ENCODE measurements at regions not wholly inside any gene's neighbourhood (a gene's known extent, or its start where the extent isn't known, plus 50 kb on each side); places are given as distances from the start of the nearest gene placed in this dataset.

DNA sequence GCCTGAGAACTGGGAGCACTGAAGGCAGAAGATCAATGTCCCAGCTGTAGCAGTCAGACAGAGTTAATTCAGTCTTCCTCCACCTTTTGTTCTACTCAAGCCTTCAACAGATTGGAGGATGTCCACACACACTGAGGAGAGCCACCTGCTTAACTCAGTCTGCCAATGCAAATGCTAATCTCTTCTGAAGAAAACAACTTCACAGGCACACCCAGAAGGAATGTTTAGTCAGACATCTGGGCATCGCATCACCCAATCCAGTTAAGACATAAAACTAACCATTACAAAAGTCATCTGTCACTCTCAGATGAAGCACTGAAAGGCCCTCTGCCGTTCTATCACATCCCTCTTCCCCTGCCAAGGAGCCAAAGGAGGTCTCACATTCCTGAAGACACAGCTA is 173.7 kb downstream of the CENPC start:
- Histone ChIP-seq H3K27ac (ENCODE audit: low read length) (no peak overlapping the region), H3K9me3 (no peaks in the 10 kb centered on the region), H3K4me3 (ENCODE audit: control insufficient read depth in 1 of 2, extremely low read depth in 1 of 2, low read length in 1 of 2) (no peak overlapping the region), H3K36me3 (ENCODE audit: control insufficient read depth in 2 of 2, extremely low read depth in 1 of 2, insufficient read depth in 1 of 2, low read length in 1 of 2) (no peaks in the 10 kb centered on the region), H3K4me1 (ENCODE audit: control insufficient read depth in 1 of 2, extremely low read depth in 1 of 2, insufficient read depth in 2 of 2, low read length in 2 of 2) (no peaks in the 10 kb centered on the region), H3K27me3 (replicated peaks in 1 of 2; ENCODE audit: control insufficient read depth in 2 of 2, extremely low read depth in 1 of 2, insufficient read depth in 2 of 2, low read length in 1 of 2) (no peaks in the 10 kb centered on the region)
- Mint-ChIP-seq H3K4me1 (no peaks in the 10 kb centered on the region), H3K36me3 (no peaks in the 10 kb centered on the region), H3K9me3 (no peaks in the 10 kb centered on the region), H3K27ac (no peak overlapping the region), H3K27me3 (peaks cover 3 to 17% of the 10 kb centered on the region in 2 donors), H3K4me3 (no peak overlapping the region)
- ATAC-seq (replicated peaks in 1 of 4) (no peak), DNase-seq (no peak)
- CTCF ChIA-PET, result no interaction called here
- POLR2A ChIA-PET, result no interaction called here
- WGBS (ENCODE audit: insufficient coverage), result 69% methylated on average over 2 of the region's 2 CpGs

DNA sequence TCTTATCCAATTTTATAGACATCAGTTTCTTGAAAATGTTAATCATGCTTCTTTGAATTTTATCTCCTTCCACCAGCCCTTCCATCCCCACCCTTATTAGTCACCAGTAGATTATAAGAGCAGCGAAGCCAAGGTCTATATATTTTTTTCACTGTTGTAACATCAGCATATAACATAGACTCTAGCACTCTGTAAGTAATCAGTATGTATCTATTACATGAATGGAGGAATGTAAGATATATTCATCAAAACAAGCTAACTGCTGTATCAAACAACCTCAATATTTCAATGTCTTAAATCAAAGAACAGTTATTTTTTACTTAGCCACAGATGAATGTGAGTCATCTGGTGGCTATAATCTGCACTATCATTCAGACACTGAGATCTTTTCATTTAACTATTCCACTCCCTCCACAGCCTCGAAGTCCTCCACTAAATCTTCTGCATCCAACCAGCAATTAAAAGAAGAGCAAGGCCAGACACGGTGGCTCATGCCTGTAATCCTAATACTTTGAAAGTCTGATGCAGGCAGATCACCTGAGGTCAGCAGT is 178.9 kb downstream of the CENPC start:
- no peaks in the 10 kb centered on the region for H3K27me3 ChIP-seq (replicated peaks in 1 of 2; ENCODE audit: control insufficient read depth in 2 of 2, extremely low read depth in 1 of 2, insufficient read depth in 2 of 2, low read length in 1 of 2)
- Mint-ChIP-seq H3K27me3 (peaks cover 4 to 24% of the 10 kb centered on the region in 2 donors), H3K4me3 (no peak overlapping the region), H3K36me3 (no peaks in the 10 kb centered on the region), H3K27ac (no peak overlapping the region), H3K4me1 (no peaks in the 10 kb centered on the region), H3K9me3 (peaks cover 2 to 8% (median 6%) of the 10 kb centered on the region in 3 donors)
- no peak overlapping the region for H3K27ac ChIP-seq (ENCODE audit: low read length)
- ChIA-PET CTCF (no interaction called here), POLR2A (no interaction called here)
- H3K9me3 ChIP-seq, result no peaks in the 10 kb centered on the region
- no peak overlapping the region for H3K4me3 ChIP-seq (ENCODE audit: control insufficient read depth in 1 of 2, extremely low read depth in 1 of 2, low read length in 1 of 2)
- ATAC-seq (replicated peaks in 1 of 4), result no peak
- no peak for DNase-seq
- no peaks in the 10 kb centered on the region for H3K36me3 ChIP-seq (ENCODE audit: control insufficient read depth in 2 of 2, extremely low read depth in 1 of 2, insufficient read depth in 1 of 2, low read length in 1 of 2)
- H3K4me1 ChIP-seq (ENCODE audit: control insufficient read depth in 1 of 2, extremely low read depth in 1 of 2, insufficient read depth in 2 of 2, low read length in 2 of 2), result no peaks in the 10 kb centered on the region
- WGBS (ENCODE audit: insufficient coverage), result 63% methylated on average over 1 of the region's 3 CpGs

DNA sequence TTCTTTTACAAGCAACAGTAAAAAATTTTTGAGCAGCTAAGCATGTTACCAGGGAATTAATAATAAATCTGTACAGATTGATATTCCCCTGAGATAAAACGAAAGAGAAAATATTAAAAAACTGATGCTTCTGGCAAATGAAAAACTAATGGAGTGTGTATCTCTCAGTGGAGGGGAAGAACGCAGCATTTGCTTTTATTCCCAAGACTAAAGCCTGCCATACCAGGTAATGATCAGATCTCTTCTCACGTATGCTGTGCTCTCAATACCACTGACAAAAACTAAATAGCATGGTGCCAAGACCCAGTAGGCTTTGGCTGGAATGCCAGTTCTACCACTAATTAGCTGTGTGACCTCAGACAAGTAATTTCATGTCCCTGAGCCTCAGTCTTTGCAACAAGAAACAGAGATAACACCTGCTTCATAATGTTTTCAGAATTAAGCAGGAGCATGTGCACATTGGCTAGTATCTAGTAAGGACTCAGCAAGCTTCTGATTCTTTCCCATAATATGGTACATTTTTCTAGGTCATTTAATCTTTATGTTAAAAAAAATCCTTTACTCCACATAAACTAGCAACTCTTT is 179.6 kb downstream of the CENPC start:
- peaks cover 4 to 10% (median 9%) of the 10 kb centered on the region in 3 donors for H3K9me3 Mint-ChIP-seq

DNA sequence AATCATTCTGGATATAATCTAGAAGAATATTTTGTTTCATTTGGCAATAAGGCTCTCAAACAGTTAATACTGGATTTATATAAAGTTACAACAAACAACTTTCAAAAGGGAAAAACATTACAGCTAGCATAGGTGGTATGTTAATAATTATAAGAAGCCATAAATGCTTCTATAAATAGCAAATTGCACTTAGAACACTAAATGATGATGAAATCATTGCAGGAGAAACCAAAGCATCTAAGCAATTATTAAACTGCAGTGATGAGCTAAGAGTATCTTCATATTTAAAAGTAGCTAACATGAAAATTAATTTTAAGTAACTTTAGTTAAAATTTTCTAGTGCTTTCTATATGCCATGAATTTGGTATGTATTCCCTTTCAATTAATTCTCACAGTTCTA is 189.5 kb downstream of the CENPC start:
- Mint-ChIP-seq H3K27ac (no peak overlapping the region), H3K27me3 (peaks cover 3 to 9% of the 10 kb centered on the region in 2 donors), H3K36me3 (no peaks in the 10 kb centered on the region), H3K4me3 (no peak overlapping the region), H3K9me3 (peaks cover 0 to 5% (median 1%) of the 10 kb centered on the region in 3 donors), H3K4me1 (no peaks in the 10 kb centered on the region)
- no peaks in the 10 kb centered on the region for H3K9me3 ChIP-seq
- H3K27ac ChIP-seq (ENCODE audit: low read length), result no peak overlapping the region
- H3K4me3 ChIP-seq (ENCODE audit: control insufficient read depth in 1 of 2, extremely low read depth in 1 of 2, low read length in 1 of 2), result no peak overlapping the region
- no peaks in the 10 kb centered on the region for H3K36me3 ChIP-seq (ENCODE audit: control insufficient read depth in 2 of 2, extremely low read depth in 1 of 2, insufficient read depth in 1 of 2, low read length in 1 of 2)
- no peak for DNase-seq
- peaks cover 0 to 3% of the 10 kb centered on the region in 2 experiments for H3K27me3 ChIP-seq (replicated peaks in 1 of 2; ENCODE audit: control insufficient read depth in 2 of 2, extremely low read depth in 1 of 2, insufficient read depth in 2 of 2, low read length in 1 of 2)
- no peaks in the 10 kb centered on the region for H3K4me1 ChIP-seq (ENCODE audit: control insufficient read depth in 1 of 2, extremely low read depth in 1 of 2, insufficient read depth in 2 of 2, low read length in 2 of 2)
- ChIA-PET CTCF (no interaction called here), POLR2A (no interaction called here)
- ATAC-seq (replicated peaks in 1 of 4), result no peak

More for the DNA sequence above, 179.6 kb downstream of the CENPC start:
- ChIA-PET POLR2A (no interaction called here), CTCF (no interaction called here)
- no peak overlapping the region for H3K27ac ChIP-seq (ENCODE audit: low read length)
- WGBS (ENCODE audit: insufficient coverage), result 84% methylated on average over 3 of the region's 3 CpGs
- no peak overlapping the region for H3K4me3 ChIP-seq (ENCODE audit: control insufficient read depth in 1 of 2, extremely low read depth in 1 of 2, low read length in 1 of 2)
- H3K36me3 Mint-ChIP-seq, result no peaks in the 10 kb centered on the region
- H3K36me3 ChIP-seq (ENCODE audit: control insufficient read depth in 2 of 2, extremely low read depth in 1 of 2, insufficient read depth in 1 of 2, low read length in 1 of 2), result no peaks in the 10 kb centered on the region
- no peaks in the 10 kb centered on the region for H3K4me1 Mint-ChIP-seq
- no peaks in the 10 kb centered on the region for H3K4me1 ChIP-seq (ENCODE audit: control insufficient read depth in 1 of 2, extremely low read depth in 1 of 2, insufficient read depth in 2 of 2, low read length in 2 of 2)
- ATAC-seq (replicated peaks in 1 of 4) (no peak), DNase-seq (no peak)
- H3K27ac Mint-ChIP-seq, result no peak overlapping the region
- peaks cover 4 to 24% of the 10 kb centered on the region in 2 donors for H3K27me3 Mint-ChIP-seq
- no peaks in the 10 kb centered on the region for H3K27me3 ChIP-seq (replicated peaks in 1 of 2; ENCODE audit: control insufficient read depth in 2 of 2, extremely low read depth in 1 of 2, insufficient read depth in 2 of 2, low read length in 1 of 2)
- H3K9me3 ChIP-seq, result no peaks in the 10 kb centered on the region
- H3K4me3 Mint-ChIP-seq, result no peak overlapping the region

DNA sequence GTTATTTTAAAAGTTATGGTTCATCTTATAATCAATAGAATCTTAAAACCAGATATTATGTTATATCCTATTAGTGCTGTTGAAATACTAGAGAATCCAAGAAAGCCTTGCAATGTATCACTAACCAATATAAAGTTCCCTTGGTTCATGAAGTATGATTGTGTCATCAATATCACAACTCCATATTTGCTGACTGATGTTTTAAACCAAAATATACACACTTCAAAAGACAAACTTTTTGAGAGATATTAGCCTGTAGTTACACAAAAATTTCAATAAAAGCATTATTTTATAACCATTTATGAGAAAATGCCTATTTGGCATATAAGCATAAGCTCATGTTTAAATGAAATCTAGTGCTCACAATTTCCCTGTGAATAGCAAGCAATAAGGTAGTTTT is 198.6 kb downstream of the CENPC start:
- no peak overlapping the region for H3K27ac Mint-ChIP-seq
- ChIA-PET CTCF (no interaction called here), POLR2A (no interaction called here)
- H3K4me3 ChIP-seq (ENCODE audit: control insufficient read depth in 1 of 2, extremely low read depth in 1 of 2, low read length in 1 of 2), result no peak overlapping the region
- H3K27me3 ChIP-seq (replicated peaks in 1 of 2; ENCODE audit: control insufficient read depth in 2 of 2, extremely low read depth in 1 of 2, insufficient read depth in 2 of 2, low read length in 1 of 2), result peaks cover 0 to 3% of the 10 kb centered on the region in 2 experiments
- no peaks in the 10 kb centered on the region for H3K4me1 Mint-ChIP-seq
- ATAC-seq (replicated peaks in 1 of 4), result no peak
- H3K4me1 ChIP-seq (ENCODE audit: control insufficient read depth in 1 of 2, extremely low read depth in 1 of 2, insufficient read depth in 2 of 2, low read length in 2 of 2), result no peaks in the 10 kb centered on the region
- no peaks in the 10 kb centered on the region for H3K9me3 ChIP-seq
- peaks cover 6 to 19% of the 10 kb centered on the region in 2 donors for H3K27me3 Mint-ChIP-seq
- no peak overlapping the region for H3K4me3 Mint-ChIP-seq
- H3K9me3 Mint-ChIP-seq, result no peaks in the 10 kb centered on the region
- no peak for DNase-seq
- H3K36me3 Mint-ChIP-seq, result no peaks in the 10 kb centered on the region
- no peaks in the 10 kb centered on the region for H3K36me3 ChIP-seq (ENCODE audit: control insufficient read depth in 2 of 2, extremely low read depth in 1 of 2, insufficient read depth in 1 of 2, low read length in 1 of 2)
- H3K27ac ChIP-seq (ENCODE audit: low read length), result no peak overlapping the region

DNA sequence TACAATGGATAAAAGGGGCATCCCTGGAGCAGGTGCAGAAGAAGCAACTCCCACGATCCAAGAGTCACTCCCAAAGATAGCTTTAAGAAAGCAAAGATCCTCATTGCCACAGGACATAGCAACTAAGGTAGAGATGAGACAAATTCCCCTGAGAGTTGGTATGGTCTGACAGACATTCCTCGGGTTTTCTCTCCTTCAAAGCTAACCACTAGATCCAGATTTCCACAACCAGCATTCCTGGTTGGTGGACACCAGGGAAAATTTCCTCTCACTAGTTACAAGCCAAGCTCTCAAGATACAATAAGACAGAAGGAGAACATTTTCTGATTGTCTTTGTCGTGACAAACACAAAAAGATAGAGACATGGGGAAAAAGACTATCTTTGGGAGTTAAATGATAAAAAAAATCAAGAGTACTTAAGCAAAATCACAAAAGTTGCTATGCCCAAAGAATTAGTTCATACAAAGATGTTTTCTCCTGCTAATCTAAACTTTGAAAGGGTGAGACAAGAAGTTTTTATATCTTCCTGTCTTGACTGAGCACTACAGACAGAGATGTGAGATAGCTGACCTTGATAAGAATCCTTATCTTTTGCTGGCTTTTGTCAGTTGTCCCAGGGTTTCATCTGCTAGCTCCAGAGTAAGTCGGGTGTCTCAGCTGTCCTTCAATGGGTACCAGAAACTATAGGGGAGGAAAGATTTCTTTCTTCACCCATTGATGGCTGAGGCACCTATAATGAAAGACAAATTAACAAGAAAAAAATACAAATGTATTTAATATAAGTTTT is 200.5 kb downstream of the CENPC start:
- no peak for DNase-seq
- 80% methylated on average over 1 of the region's 4 CpGs for WGBS (ENCODE audit: insufficient coverage)
- ATAC-seq (replicated peaks in 1 of 4), result no peak
- Histone ChIP-seq H3K36me3 (ENCODE audit: control insufficient read depth in 2 of 2, extremely low read depth in 1 of 2, insufficient read depth in 1 of 2, low read length in 1 of 2) (no peaks in the 10 kb centered on the region), H3K27ac (ENCODE audit: low read length) (no peak overlapping the region), H3K9me3 (no peaks in the 10 kb centered on the region), H3K27me3 (replicated peaks in 1 of 2; ENCODE audit: control insufficient read depth in 2 of 2, extremely low read depth in 1 of 2, insufficient read depth in 2 of 2, low read length in 1 of 2) (no peaks in the 10 kb centered on the region), H3K4me3 (ENCODE audit: control insufficient read depth in 1 of 2, extremely low read depth in 1 of 2, low read length in 1 of 2) (no peak overlapping the region), H3K4me1 (ENCODE audit: control insufficient read depth in 1 of 2, extremely low read depth in 1 of 2, insufficient read depth in 2 of 2, low read length in 2 of 2) (no peaks in the 10 kb centered on the region)
- POLR2A ChIA-PET, result interaction anchor here in 1 of 2 donors (0.5 kb wide), 1 partner anchor 1176 kb away, joined by 3 read pairs; no protein-coding TSS in a partner anchor
- H3K27ac Mint-ChIP-seq, result no peak overlapping the region
- H3K9me3 Mint-ChIP-seq, result no peaks in the 10 kb centered on the region
- no peaks in the 10 kb centered on the region for H3K4me1 Mint-ChIP-seq
- no peaks in the 10 kb centered on the region for H3K36me3 Mint-ChIP-seq
- no peak overlapping the region for H3K4me3 Mint-ChIP-seq
- CTCF ChIA-PET, result no interaction called here
- H3K27me3 Mint-ChIP-seq, result peaks cover 3 to 13% of the 10 kb centered on the region in 2 donors
